ENCODE measurements at regions not wholly inside any gene's neighbourhood (a gene's known extent, or its start where the extent isn't known, plus 50 kb on each side); places are given as distances from the start of the nearest gene placed in this dataset.

- no peak overlapping the region for H3K4me2 ChIP-seq
- 86% methylated on average over 7 of the region's 7 CpGs for WGBS (ENCODE audit: low lambda C conversion rate, missing lambda C conversion rate)
These were observed 123.4 kb downstream of the LY86 start for GRCh38 chr6:6711832-6712448.

GRCh38 chr6:6712449-6713403 lies 124.2 kb downstream of the LY86 start:
- H3K4me1 ChIP-seq (ENCODE audit: insufficient read depth) = peaks cover 14% of the 10 kb centered on the region
- peak overlapping the region; percentile 70 for H3K27ac ChIP-seq
- peak; percentile 76 for DNase-seq (ENCODE audit: low spot score)
- H3K79me2 ChIP-seq = no peaks in the 10 kb centered on the region
- WGBS (ENCODE audit: low lambda C conversion rate, missing lambda C conversion rate) = 62% methylated on average over 25 of the region's 25 CpGs
- H3K36me3 ChIP-seq (replicated peaks; ENCODE audit: insufficient read depth, low read depth) = no peaks in the 10 kb centered on the region
- no peaks in the 10 kb centered on the region for H3K9me2 ChIP-seq (replicated peaks; ENCODE audit: insufficient read depth)
- no peak overlapping the region for H2AFZ ChIP-seq
- H4K20me1 ChIP-seq (ENCODE audit: insufficient read depth, poor library complexity, severe bottlenecking) = no peaks in the 10 kb centered on the region
- TF ChIP-seq, protein P1, sequence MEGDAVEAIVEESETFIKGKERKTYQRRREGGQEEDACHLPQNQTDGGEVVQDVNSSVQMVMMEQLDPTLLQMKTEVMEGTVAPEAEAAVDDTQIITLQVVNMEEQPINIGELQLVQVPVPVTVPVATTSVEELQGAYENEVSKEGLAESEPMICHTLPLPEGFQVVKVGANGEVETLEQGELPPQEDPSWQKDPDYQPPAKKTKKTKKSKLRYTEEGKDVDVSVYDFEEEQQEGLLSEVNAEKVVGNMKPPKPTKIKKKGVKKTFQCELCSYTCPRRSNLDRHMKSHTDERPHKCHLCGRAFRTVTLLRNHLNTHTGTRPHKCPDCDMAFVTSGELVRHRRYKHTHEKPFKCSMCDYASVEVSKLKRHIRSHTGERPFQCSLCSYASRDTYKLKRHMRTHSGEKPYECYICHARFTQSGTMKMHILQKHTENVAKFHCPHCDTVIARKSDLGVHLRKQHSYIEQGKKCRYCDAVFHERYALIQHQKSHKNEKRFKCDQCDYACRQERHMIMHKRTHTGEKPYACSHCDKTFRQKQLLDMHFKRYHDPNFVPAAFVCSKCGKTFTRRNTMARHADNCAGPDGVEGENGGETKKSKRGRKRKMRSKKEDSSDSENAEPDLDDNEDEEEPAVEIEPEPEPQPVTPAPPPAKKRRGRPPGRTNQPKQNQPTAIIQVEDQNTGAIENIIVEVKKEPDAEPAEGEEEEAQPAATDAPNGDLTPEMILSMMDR (IDR thresholded peaks at IDR 0.05; ENCODE audit: poor library complexity) = peak; percentile 26
- TF ChIP-seq EZH2 (IDR thresholded peaks at IDR 0.05; ENCODE audit: borderline replicate concordance) = no peak
- H3K4me2 ChIP-seq = peak overlapping the region; percentile 45
- no peaks in the 10 kb centered on the region for H3K9me3 ChIP-seq (ENCODE audit: low read depth)
- H3K27me3 ChIP-seq = no peaks in the 10 kb centered on the region
- H3K4me3 ChIP-seq = no peak overlapping the region

More at GRCh38 chr6:6711832-6712448, 123.4 kb downstream of the LY86 start:
- Histone ChIP-seq H3K9me3 (ENCODE audit: low read depth) (no peaks in the 10 kb centered on the region), H3K27me3 (no peaks in the 10 kb centered on the region), H3K36me3 (replicated peaks; ENCODE audit: insufficient read depth, low read depth) (no peaks in the 10 kb centered on the region), H4K20me1 (ENCODE audit: insufficient read depth, poor library complexity, severe bottlenecking) (no peaks in the 10 kb centered on the region), H3K27ac (peak overlapping the region; percentile 70), H3K4me3 (no peak overlapping the region), H2AFZ (no peak overlapping the region), H3K9me2 (replicated peaks; ENCODE audit: insufficient read depth) (no peaks in the 10 kb centered on the region), H3K4me1 (ENCODE audit: insufficient read depth) (peaks cover 14% of the 10 kb centered on the region), H3K79me2 (no peaks in the 10 kb centered on the region)
- no peak for DNase-seq (ENCODE audit: low spot score)
- TF ChIP-seq EZH2 (IDR thresholded peaks at IDR 0.05; ENCODE audit: borderline replicate concordance) = no peak
- TF ChIP-seq, protein P1 (IDR thresholded peaks at IDR 0.05; ENCODE audit: poor library complexity) = no peak
- TF ChIP-seq EZH2phosphoT487 (IDR thresholded peaks at IDR 0.05; ENCODE audit: low read depth, severe bottlenecking, unreplicated experiment) = no peak

DNA sequence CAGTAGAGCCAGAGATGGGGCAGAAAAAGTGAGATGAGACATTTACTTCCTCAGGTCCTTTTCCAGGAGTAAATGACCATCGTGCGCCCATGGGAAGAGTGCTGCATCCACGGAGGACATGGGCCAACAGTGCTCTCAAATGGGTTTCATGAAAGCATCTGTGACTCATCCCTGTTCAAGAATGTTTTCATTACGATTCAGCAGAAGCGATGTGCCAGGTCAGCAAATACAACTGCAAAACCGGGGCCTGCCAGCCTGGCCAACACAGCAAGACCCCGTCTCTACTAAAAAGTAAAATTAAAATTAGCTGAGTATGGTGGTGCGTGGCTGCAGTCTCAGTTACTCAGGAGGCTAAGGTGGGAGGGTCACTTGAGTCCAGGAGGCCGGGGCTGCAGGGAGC lies 125.1 kb downstream of the LY86 start:
- Histone ChIP-seq H3K27ac (no peak overlapping the region), H3K4me2 (no peak overlapping the region)
- DNase-seq (ENCODE audit: low spot score) = no peak

More for the DNA sequence above, 125.1 kb downstream of the LY86 start:
- H4K20me1 ChIP-seq (ENCODE audit: insufficient read depth, poor library complexity, severe bottlenecking) = no peaks in the 10 kb centered on the region
- no peaks in the 10 kb centered on the region for H3K27me3 ChIP-seq
- no peak overlapping the region for H3K4me3 ChIP-seq
- peaks cover 14% of the 10 kb centered on the region for H3K4me1 ChIP-seq (ENCODE audit: insufficient read depth)
- no peaks in the 10 kb centered on the region for H3K9me3 ChIP-seq (ENCODE audit: low read depth)
- H3K79me2 ChIP-seq = no peaks in the 10 kb centered on the region
- TF ChIP-seq EZH2 (IDR thresholded peaks at IDR 0.05; ENCODE audit: borderline replicate concordance) = no peak
- no peak for TF ChIP-seq EZH2phosphoT487 (IDR thresholded peaks at IDR 0.05; ENCODE audit: low read depth, severe bottlenecking, unreplicated experiment)
- TF ChIP-seq, protein P1 (IDR thresholded peaks at IDR 0.05; ENCODE audit: poor library complexity) = no peak
- no peaks in the 10 kb centered on the region for H3K36me3 ChIP-seq (replicated peaks; ENCODE audit: insufficient read depth, low read depth)
- no peak overlapping the region for H2AFZ ChIP-seq
- 89% methylated on average over 9 of the region's 9 CpGs for WGBS (ENCODE audit: low lambda C conversion rate, missing lambda C conversion rate)
- H3K9me2 ChIP-seq (replicated peaks; ENCODE audit: insufficient read depth) = no peaks in the 10 kb centered on the region
